GM12878 (cell line): ENCODE measurements at regions not wholly inside any gene's neighbourhood (a gene's known extent, or its start where the extent isn't known, plus 50 kb on each side); places are given as distances from the start of the nearest gene placed in this dataset.

Experiments used
- ATAC-seq: fragments of 200-7000 bp; cut with Tn5 transposase; 3 replicates; pipeline ENCODE4 v1.9.1; 2020; ENCODE audit warnings: mild to moderate bottlenecking, moderate library complexity
- BruUV-seq: library from RNA; stranded (reverse); fragments of 400-500 nt; replicated peaks from 2 replicates; lab custom pipeline; 2021; lab: Mats Ljungman, UMichigan
- CTCF ChIA-PET: fragments of 300-600 bp; sonication (Branson Sonifier 250); formaldehyde crosslinking; extraction: SDS; loops from one replicate; lab custom pipeline; 2021; ENCODE audit warnings: inconsistent platforms; lab: Yijun Ruan, JAX
- POLR2A ChIA-PET: fragments of 350-600 bp; formaldehyde crosslinking; extraction: SDS; loops from one replicate; lab custom pipeline; 2021; ENCODE audit warnings: inconsistent platforms; lab: Charles Lee
- RAD21 ChIA-PET: fragments of 300-600 bp; sonication (Branson Sonifier 250); formaldehyde crosslinking; loops from one replicate; lab custom pipeline; 2023; ENCODE audit warnings: antibody characterized with exemption; ENCODE audit not compliant: unreplicated experiment; lab: Charles Lee
- SMC1A ChIA-PET: fragments of 300-600 bp; sonication (Branson Sonifier 250); formaldehyde crosslinking; loops from one replicate; lab custom pipeline; 2023; ENCODE audit not compliant: unreplicated experiment, uncharacterized antibody; lab: Charles Lee
- DNase-seq: peaks from one replicate; pipeline ENCODE4 v3.0.0-alpha.2; 2011; ENCODE audit warnings: low read depth, low spot score
- FAIRE-seq: peaks from 3 replicates; lab custom pipeline; 2011; peaks lifted over from hg19 to GRCh38; lab: Jason Lieb, UNC
- H2AFZ ChIP-seq: 2 replicates; pipeline ENCODE4 v1.6.0; 2011; ENCODE audit warnings: low read depth, low read length, control low read depth; ENCODE audit not compliant: control insufficient read depth
- H3K27ac ChIP-seq: 2 replicates; pipeline ENCODE4 v1.5.1; 2011; ENCODE audit warnings: control low read depth; ENCODE audit not compliant: control insufficient read depth, insufficient read depth
- H3K27me3 ChIP-seq, 2 experiments: replicated peaks in 1 of 2; 2 replicates each; pipeline versions ENCODE4 v1.6.0 to v1.6.1; 2011; ENCODE audit warnings: low read length in 1 of 2; ENCODE audit not compliant: control insufficient read depth in 2 of 2, insufficient read depth in 2 of 2
- H3K36me3 ChIP-seq, 2 experiments: 2 replicates each; pipeline ENCODE4 v1.5.1; 2011; ENCODE audit warnings: low read length in 1 of 2; ENCODE audit not compliant: control insufficient read depth in 2 of 2, insufficient read depth in 2 of 2
- H3K4me1 ChIP-seq: 2 replicates; pipeline ENCODE4 v1.6.1; 2011; ENCODE audit warnings: mild to moderate bottlenecking, low read length, moderate library complexity, mixed read lengths; ENCODE audit not compliant: control insufficient read depth, insufficient read depth
- H3K4me2 ChIP-seq: 2 replicates; pipeline ENCODE4 v1.6.0; 2011; ENCODE audit warnings: control low read depth; ENCODE audit not compliant: control insufficient read depth, insufficient read depth
- H3K4me3 ChIP-seq: fragments of 200-600 bp; sonication (generic); 2 replicates; pipeline ENCODE4 v1.5.1; 2016
- H3K79me2 ChIP-seq: 2 replicates; pipeline ENCODE4 v1.6.0; 2011; ENCODE audit warnings: low read length; ENCODE audit not compliant: control insufficient read depth, insufficient read depth
- H3K9ac ChIP-seq: 2 replicates; pipeline ENCODE4 v1.8.0; 2011; ENCODE audit warnings: low read length, control low read depth, mixed read lengths; ENCODE audit not compliant: control insufficient read depth, insufficient read depth
- H3K9me3 ChIP-seq: replicated peaks from 3 replicates; pipeline ENCODE4 v1.5.1; 2011; ENCODE audit warnings: mild to moderate bottlenecking, low read length; ENCODE audit not compliant: control insufficient read depth, insufficient read depth
- H4K20me1 ChIP-seq: 2 replicates; pipeline ENCODE4 v1.6.0; 2011; ENCODE audit not compliant: control insufficient read depth, insufficient read depth
- BACH1 ChIP-seq: fragments of 450-650 bp; IDR thresholded peaks from 2 replicates; pipeline ENCODE4 v1.6.1; 2017; ENCODE audit warnings: mild to moderate bottlenecking, borderline replicate concordance
- CBX5 ChIP-seq: sonication (generic); IDR thresholded peaks from 2 replicates; pipeline ENCODE4 v1.6.1; 2016; ENCODE audit warnings: low read depth, moderate library complexity, mild to moderate bottlenecking, inconsistent platforms
- FOXK2 ChIP-seq: fragments of 450-650 bp; IDR thresholded peaks from 2 replicates; pipeline ENCODE4 v1.6.1; 2017; ENCODE audit warnings: mild to moderate bottlenecking, moderate library complexity
- GATAD2B ChIP-seq: fragments of 450-650 bp; conservative IDR thresholded peaks from 2 replicates; pipeline ENCODE4 v1.6.1; 2017; ENCODE audit warnings: low read depth, mild to moderate bottlenecking, moderate library complexity
- JUNB ChIP-seq: IDR thresholded peaks from 2 replicates; pipeline ENCODE4 v1.6.1; 2016; ENCODE audit warnings: antibody characterized with exemption, mild to moderate bottlenecking
- NFYB ChIP-seq: IDR thresholded peaks from 2 replicates; pipeline ENCODE4 v1.6.1; 2011; ENCODE audit warnings: low read depth, mild to moderate bottlenecking, low read length, improper control_type of control experiment, moderate library complexity; ENCODE audit not compliant: insufficient read depth
- RFX5 ChIP-seq: IDR thresholded peaks from 2 replicates; pipeline ENCODE4 v1.6.1; 2011; ENCODE audit warnings: low read depth, low read length, improper control_type of control experiment
- SUPT20H ChIP-seq: IDR thresholded peaks from 2 replicates; pipeline ENCODE4 v1.6.1; 2011; ENCODE audit warnings: low read depth, mild to moderate bottlenecking, low read length, moderate library complexity, borderline replicate concordance; ENCODE audit not compliant: control insufficient read depth
- TCF3 ChIP-seq: IDR thresholded peaks from 2 replicates; pipeline ENCODE4 v1.6.1; 2012; ENCODE audit warnings: low read depth, mild to moderate bottlenecking, low read length, borderline replicate concordance; ENCODE audit not compliant: insufficient read depth
- WRNIP1 ChIP-seq: IDR thresholded peaks from 2 replicates; pipeline ENCODE4 v1.6.1; 2011; ENCODE audit warnings: low read depth, low read length, improper control_type of control experiment, borderline replicate concordance
- ZSCAN29 ChIP-seq: fragments of 450-650 bp; IDR thresholded peaks from 2 replicates; pipeline ENCODE4 v1.6.1; 2017; ENCODE audit warnings: mild to moderate bottlenecking, moderate library complexity
- whole genome bisulfite sequencing: methylation state at CpG from one replicate; pipeline ENCODE4 v1.1.6; 2016; ENCODE audit warnings: low lambda C conversion rate; ENCODE audit not compliant: insufficient replicate concordance, insufficient coverage; ENCODE audit errors: missing lambda C conversion rate; 5-methylcytosine and 5-hydroxymethylcytosine counted together
- in situ Hi-C: fragments of 300-500 bp; cut with MboI; formaldehyde crosslinking; loops from 9 replicates; pipeline ENCODE4 v1.14.3; 2018; ENCODE audit warnings: mixed read lengths
- intact Hi-C: fragments of 100-400 bp; cut with micrococcal nuclease; formaldehyde crosslinking; loops from one replicate; pipeline ENCODE4 v1.14.2; 2022; ENCODE audit not compliant: unreplicated experiment
- TF ChIP-seq, protein P1 (sequence below): IDR thresholded peaks from 2 replicates; pipeline ENCODE4 v1.6.1; 2011; ENCODE audit warnings: borderline replicate concordance, low read depth, mild to moderate bottlenecking, moderate library complexity, mixed read lengths, low read length; ENCODE audit not compliant: insufficient read depth; ENCODE audit errors: extremely low read length

DNA sequence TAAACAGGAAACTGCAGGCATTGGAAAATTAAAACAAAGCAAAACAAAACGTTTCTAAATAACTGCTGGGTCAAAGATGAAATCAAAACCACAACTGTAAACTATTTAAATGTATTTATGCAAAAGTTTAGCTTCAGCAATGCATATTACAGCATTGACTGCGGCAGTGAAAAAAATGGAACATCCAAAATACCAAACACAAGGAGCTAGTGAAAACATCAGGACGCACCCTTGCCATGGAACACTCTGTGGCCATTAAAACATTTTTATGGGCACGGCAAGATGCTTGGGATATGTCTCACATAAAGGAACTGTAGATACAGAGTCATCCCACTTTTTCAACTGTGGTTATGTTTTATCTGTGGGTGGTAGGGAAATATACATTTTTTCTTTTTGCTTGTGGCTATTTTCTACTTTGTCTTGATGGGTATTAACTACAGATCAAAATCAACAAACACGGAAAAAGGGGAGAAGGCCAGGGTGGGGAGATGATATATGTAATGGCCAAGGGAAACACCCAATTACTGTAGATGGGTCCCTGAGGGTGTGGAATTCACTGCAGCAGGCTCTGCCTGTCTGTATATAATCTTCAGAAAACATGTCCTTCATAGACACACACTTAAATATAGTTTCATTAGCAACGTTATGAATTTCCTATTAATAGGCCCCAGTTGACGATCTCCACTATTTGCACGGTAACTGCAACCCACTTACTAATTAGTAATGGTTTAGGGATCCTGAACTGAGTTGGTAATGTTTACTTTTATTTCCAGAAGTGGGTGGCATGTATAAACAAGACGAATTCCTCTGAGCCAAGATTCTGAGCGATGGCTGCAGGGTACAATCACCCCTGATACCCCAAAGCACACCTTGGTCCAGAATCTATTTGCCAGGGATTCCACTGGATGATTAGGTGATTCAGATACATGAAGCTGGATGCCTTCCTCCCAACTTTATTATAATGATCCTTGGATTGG, 110.5 kb downstream of the ACKR3 start:
- TF ChIP-seq, protein P1, sequence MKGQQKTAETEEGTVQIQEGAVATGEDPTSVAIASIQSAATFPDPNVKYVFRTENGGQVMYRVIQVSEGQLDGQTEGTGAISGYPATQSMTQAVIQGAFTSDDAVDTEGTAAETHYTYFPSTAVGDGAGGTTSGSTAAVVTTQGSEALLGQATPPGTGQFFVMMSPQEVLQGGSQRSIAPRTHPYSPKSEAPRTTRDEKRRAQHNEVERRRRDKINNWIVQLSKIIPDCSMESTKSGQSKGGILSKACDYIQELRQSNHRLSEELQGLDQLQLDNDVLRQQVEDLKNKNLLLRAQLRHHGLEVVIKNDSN, result no peak
- no peak for TF ChIP-seq SUPT20H
- no peak for TF ChIP-seq NFYB
- no peak for TF ChIP-seq RFX5
- no peak for TF ChIP-seq BACH1
- TF ChIP-seq WRNIP1, result no peak
- no peak for TF ChIP-seq ZSCAN29
- TF ChIP-seq GATAD2B, result no peak
- TF ChIP-seq FOXK2, result no peak
- TF ChIP-seq CBX5, result no peak
- TF ChIP-seq JUNB, result no peak
- TF ChIP-seq TCF3, result no peak
- Histone ChIP-seq H3K79me2 (no peaks in the 10 kb centered on the region), H3K4me3 (no peak overlapping the region), H3K27ac (no peak overlapping the region), H3K27me3 (peaks cover 0 to 1% of the 10 kb centered on the region in 2 experiments; a peak in 1 of 4 replicates), H3K9me3 (no peaks in the 10 kb centered on the region), H3K9ac (no peak overlapping the region), H4K20me1 (no peaks in the 10 kb centered on the region), H3K4me2 (no peak overlapping the region), H2AFZ (no peak overlapping the region), H3K4me1 (no peaks in the 10 kb centered on the region), H3K36me3 (no peaks in the 10 kb centered on the region)
- ChIA-PET CTCF (interaction anchor here (1.5 kb wide), 1 partner anchor 167 kb away, joined by 3 read pairs; no protein-coding TSS in a partner anchor), SMC1A (no interaction called here), POLR2A (no interaction called here), RAD21 (no interaction called here)
- intact Hi-C loops (no loop called here), in situ Hi-C loops (no loop called here)
- 18% methylated on average over 10 of the region's 10 CpGs for WGBS
- BruUV-seq, result no TSS peak
- ATAC-seq (no peak), FAIRE-seq (no peak), DNase-seq (no peak)
